Psoas muscle (tissue), 7 donors: ENCODE measurements at regions not wholly inside any gene's neighbourhood (a gene's known extent, or its start where the extent isn't known, plus 50 kb on each side); places are given as distances from the start of the nearest gene placed in this dataset.

Experiments
- ATAC-seq, 4 donors: fragments of 200-7000 bp; cut with Tn5 transposase; one replicate each; pipeline ENCODE4 v1.9.1; 2020; ENCODE audit warnings: moderate library complexity in 3 of 4, mild to moderate bottlenecking in 2 of 4
- DNase-seq, 2 donors: peaks; one replicate each; pipeline ENCODE4 v3.0.0-alpha.2; 2020
- H3K27ac ChIP-seq: fragments of 200-600 bp; one replicate; pipeline ENCODE4 v1.8.0; 2022
- H3K27me3 ChIP-seq, 3 donors: fragments of 200-600 bp in 1 of 3; one replicate each; pipeline versions ENCODE4 v1.6.1 to v1.8.0; 2013 to 2022; ENCODE audit warnings: low read length in 2 of 3, mild to moderate bottlenecking in 2 of 3, moderate library complexity in 1 of 3; ENCODE audit not compliant: insufficient read depth in 3 of 3
- H3K36me3 ChIP-seq, 2 donors: fragments of 200-600 bp in 1 of 2; one replicate each; pipeline versions ENCODE4 v1.6.1 to v1.8.0; 2013 to 2022; ENCODE audit warnings: low read depth in 1 of 2, mild to moderate bottlenecking in 1 of 2, moderate library complexity in 1 of 2; ENCODE audit not compliant: insufficient read depth in 1 of 2
- H3K4me1 ChIP-seq: fragments of 200-600 bp; one replicate; pipeline ENCODE4 v1.8.0; 2022
- H3K4me3 ChIP-seq: fragments of 200-600 bp; one replicate; pipeline ENCODE4 v1.8.0; 2022; ENCODE audit warnings: mild to moderate bottlenecking
- H3K9me3 ChIP-seq: fragments of 200-600 bp; one replicate; pipeline ENCODE4 v1.8.0; 2022
- CTCF ChIP-seq: fragments of 200-600 bp; IDR thresholded peaks from one replicate; pipeline ENCODE4 v1.8.0; 2022; ENCODE audit warnings: antibody characterized with exemption
- WGBS, 3 donors: extraction: QIAGEN DNeasy Blood & Tissue Kit; methylation state at CpG; one replicate each; pipeline versions ENCODE4 v1.1.6 to v1.1.7; 2013; 5-methylcytosine and 5-hydroxymethylcytosine counted together
- intact Hi-C, 2 donors: fragments of 100-400 bp; cut with DNase I; formaldehyde crosslinking; loops; one replicate each; pipeline versions ENCODE4 v1.11.0 to v1.14.2; 2022
- donor health status: healthy with polysubstance abuse.
- donor health status: DM: no; HTN: no; CAD: no; lungs with moderate emphysema.
- donor health status: Bipolar disorder and iron deficiency.
- donor health status: healthy.
- donor health status: DM: yes; HTN: yes; CAD: no.
- donor health status: DM: no; HTN: no; CAD: no.
- donor health status: DM: yes; HTN: yes; CAD: no.

GRCh38 chr5:4575608-4576007 is 564.5 kb upstream of the ADAMTS16 start:
- intact Hi-C loops = no loop called here
- no peaks in the 10 kb centered on the region for H3K36me3 ChIP-seq
- no peak overlapping the region for H3K4me3 ChIP-seq
- TF ChIP-seq CTCF = no peak
- DNase-seq = no peak
- H3K27me3 ChIP-seq = no peaks in the 10 kb centered on the region
- no peak for ATAC-seq
- 70 to 71% (median 70%) methylated on average over 4 of the region's 4 CpGs for WGBS, 3 donors
- no peaks in the 10 kb centered on the region for H3K4me1 ChIP-seq
- H3K27ac ChIP-seq = no peak overlapping the region
- no peaks in the 10 kb centered on the region for H3K9me3 ChIP-seq

GRCh38 chr5:4576161-4576748 is 563.9 kb upstream of the ADAMTS16 start:
- H3K36me3 ChIP-seq = no peaks in the 10 kb centered on the region
- no peak for TF ChIP-seq CTCF
- no peak overlapping the region for H3K27ac ChIP-seq
- intact Hi-C loops = no loop called here
- no peak for ATAC-seq
- no peaks in the 10 kb centered on the region for H3K9me3 ChIP-seq
- H3K4me3 ChIP-seq = no peak overlapping the region
- no peak for DNase-seq
- H3K27me3 ChIP-seq = no peaks in the 10 kb centered on the region
- no peaks in the 10 kb centered on the region for H3K4me1 ChIP-seq
- WGBS, 3 donors = 21 to 30% (median 27%) methylated on average over 4 of the region's 4 CpGs

- no peak for ATAC-seq
- no peak for DNase-seq
- 60 to 65% (median 65%) methylated on average over 14 of the region's 14 CpGs for WGBS, 3 donors
- TF ChIP-seq CTCF = no peak
- H3K4me1 ChIP-seq = no peaks in the 10 kb centered on the region
- intact Hi-C loops = no loop called here
- no peaks in the 10 kb centered on the region for H3K36me3 ChIP-seq
- no peak overlapping the region for H3K27ac ChIP-seq
- no peaks in the 10 kb centered on the region for H3K27me3 ChIP-seq
- no peaks in the 10 kb centered on the region for H3K9me3 ChIP-seq
- no peak overlapping the region for H3K4me3 ChIP-seq
Measured at GRCh38 chr5:4576908-4577307, 563.2 kb upstream of the ADAMTS16 start.

GRCh38 chr5:4579679-4580078 is 560.5 kb upstream of the ADAMTS16 start:
- no peaks in the 10 kb centered on the region for H3K9me3 ChIP-seq
- TF ChIP-seq CTCF = no peak
- intact Hi-C loops = no loop called here

GRCh38 chr5:4580772-4581171 is 559.4 kb upstream of the ADAMTS16 start:
- Histone ChIP-seq H3K9me3 (no peaks in the 10 kb centered on the region), H3K27ac (no peak overlapping the region), H3K27me3 (no peaks in the 10 kb centered on the region), H3K4me3 (no peak overlapping the region), H3K36me3 (no peaks in the 10 kb centered on the region), H3K4me1 (no peaks in the 10 kb centered on the region)
- ATAC-seq (no peak), DNase-seq (no peak)
- no peak for TF ChIP-seq CTCF
- 95 to 96% (median 95%) methylated on average over 19 of the region's 19 CpGs for WGBS, 3 donors
- intact Hi-C loops = no loop called here

More at GRCh38 chr5:4579679-4580078, 560.5 kb upstream of the ADAMTS16 start:
- Histone ChIP-seq H3K36me3 (no peaks in the 10 kb centered on the region), H3K27me3 (no peaks in the 10 kb centered on the region), H3K27ac (no peak overlapping the region), H3K4me1 (no peaks in the 10 kb centered on the region), H3K4me3 (no peak overlapping the region)
- ATAC-seq (no peak), DNase-seq (no peak)
- WGBS, 3 donors = 87 to 90% (median 87%) methylated on average over 7 of the region's 7 CpGs
